Activated CD8-positive, alpha-beta memory T cell treated with anti-CD3 and anti-CD28 coated beads, Interleukin-2, amount 50 U/mL, for 24 hours (primary cell): ENCODE measurements at regions not wholly inside any gene's neighbourhood (a gene's known extent, or its start where the extent isn't known, plus 50 kb on each side); places are given as distances from the start of the nearest gene placed in this dataset.

Experiments
- DNase-seq: peaks from one replicate; pipeline ENCODE4 v3.0.0-alpha.2; 2020; ENCODE audit errors: extremely low read depth

DNA sequence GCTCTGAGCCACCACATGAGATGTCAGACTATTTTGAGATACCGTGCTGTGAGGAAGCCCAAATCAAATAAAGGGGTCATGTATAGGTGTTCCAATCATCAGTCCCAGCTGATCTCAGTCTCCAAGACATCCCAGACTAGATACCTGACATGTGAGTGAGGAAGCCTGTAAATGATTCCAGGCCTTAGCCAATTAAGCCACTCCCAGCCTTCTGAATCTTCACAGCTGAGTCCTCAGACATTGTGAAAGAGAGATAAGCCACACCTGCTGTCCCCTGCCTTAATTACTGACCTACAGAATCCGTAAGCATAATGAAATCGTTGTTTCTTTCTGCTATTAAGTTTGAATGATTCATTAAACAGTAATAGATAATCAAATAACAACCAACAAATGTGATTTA is 671.4 kb downstream of the ZNF674 start:
- DNase-seq = no peak

GRCh38 chrX:45872480-45872879 is 671.8 kb upstream of the DIPK2B start:
- DNase-seq = no peak

DNA sequence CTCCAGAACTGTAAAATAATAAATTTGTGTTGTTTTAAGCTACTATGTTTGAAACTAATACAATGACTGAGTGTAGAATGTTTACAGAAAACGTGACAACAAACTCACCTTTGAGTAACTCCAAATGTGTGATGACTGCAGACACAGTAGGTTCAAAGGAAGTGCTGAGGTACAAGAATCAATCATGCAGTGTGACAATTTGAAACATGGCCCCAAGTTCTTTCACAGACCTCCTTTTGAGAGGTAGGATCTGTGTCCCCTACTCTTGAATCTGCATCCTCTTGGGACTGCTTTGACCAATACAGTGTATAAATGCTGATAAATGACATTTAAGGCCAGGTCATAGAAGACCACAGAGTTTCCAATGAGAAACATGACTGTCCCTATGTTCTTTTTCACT is 667.7 kb upstream of the DIPK2B start:
- no peak for DNase-seq

- DNase-seq = no peak
Measured at GRCh38 chrX:45862801-45863200, 662.1 kb upstream of the DIPK2B start.

DNA sequence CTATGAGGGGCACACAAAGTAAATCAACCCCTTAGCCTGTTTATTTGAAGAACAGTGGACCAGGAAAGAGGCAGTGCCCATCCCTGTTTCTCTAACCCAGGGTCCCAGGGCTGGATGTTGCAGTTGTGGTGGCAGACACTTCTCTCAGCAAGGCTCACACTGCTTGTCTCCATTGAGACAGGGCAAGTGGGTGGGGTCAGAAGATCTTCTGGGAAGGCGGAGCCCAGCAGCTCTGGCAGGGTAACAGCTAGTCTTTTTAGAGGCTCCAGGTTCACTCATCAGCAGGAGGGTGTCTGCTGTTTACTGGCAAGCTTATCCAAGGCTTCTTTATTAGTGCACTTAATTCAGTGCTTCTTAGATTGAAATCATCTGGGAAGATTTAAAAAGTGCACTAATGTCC is 659.8 kb upstream of the DIPK2B start:
- DNase-seq = no peak

DNA sequence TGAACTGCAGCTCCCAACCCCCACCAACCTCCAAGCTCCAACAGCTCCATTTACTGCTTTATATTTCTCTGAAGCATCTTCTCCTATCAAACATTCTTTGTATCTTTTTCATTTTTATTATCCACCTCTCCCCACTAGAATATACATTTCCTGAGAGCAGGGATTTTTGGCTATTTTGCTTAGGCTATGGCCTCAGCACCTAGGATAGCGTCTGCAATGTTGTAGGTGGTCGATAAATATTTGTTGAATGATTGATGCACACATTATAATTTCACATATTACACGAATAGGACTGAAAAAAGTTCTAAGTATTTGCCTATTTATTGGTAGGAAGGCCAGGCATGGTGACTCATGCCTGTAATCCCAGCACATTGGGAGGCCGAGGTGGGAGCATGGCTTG is 658.7 kb upstream of the DIPK2B start:
- no peak for DNase-seq

GRCh38 chrX:45852884-45853283 is 652.2 kb upstream of the DIPK2B start:
- no peak for DNase-seq

DNA sequence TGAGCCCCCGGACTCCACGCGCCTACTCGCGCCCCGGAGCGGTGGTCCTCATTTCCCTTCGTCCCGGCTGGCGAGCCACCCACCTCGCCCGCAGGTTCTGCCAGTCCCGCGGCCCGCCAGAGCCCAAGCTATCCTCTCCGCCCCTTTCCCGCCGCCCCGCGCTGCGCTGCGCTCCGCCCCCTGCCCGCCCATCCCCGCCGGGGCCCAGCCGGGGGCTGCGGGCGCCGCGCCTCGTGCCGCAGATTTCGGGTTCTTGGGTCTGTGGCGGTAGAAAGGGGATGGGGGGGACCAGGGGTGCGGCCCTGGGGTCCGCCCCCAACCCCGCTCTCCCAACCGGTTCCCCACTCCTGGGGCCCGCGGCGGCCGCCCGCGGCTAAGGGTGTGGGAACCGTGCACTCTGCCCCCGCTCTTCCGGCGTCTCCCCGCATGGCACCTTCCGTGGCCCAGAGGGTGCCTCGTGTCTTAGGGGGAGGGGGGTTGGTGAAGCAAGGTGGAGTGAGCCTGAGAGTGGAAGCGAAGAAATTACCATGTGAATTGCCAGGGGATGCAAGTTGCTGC is 650.8 kb upstream of the DIPK2B start:
- peak; percentile 18 for DNase-seq

DNA sequence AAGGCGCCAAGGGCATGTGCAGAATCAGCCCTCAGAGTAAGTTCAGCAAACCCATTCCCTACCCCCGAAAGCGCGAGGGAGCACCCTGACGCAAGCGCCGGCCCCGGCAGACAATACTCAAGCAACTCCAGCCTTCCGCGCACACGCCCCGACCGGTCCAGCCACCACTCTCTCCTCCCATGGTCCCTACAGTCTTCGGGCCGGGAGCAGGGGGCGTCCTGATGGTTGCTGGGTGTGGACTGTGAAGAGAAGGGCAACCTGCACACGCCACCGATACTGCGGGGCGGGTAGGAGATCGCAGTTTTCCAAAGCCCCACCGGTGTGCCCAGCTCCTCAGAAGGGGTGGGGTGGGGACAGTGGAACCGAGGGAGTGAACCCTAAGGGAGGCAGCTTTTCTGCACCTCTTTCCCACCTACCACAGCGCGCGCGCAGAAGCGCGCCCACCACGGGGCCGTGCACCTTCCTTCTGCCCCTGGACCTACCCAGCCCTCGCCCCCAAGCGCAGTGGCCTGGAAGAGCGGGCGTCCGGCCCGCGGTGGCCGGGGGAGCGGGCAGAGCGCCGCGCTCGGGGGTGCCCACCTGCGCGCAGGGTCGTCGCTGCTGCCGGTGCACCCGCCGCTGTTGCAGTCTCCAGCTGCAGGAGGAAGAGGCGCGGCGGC is 650.2 kb upstream of the DIPK2B start:
- no peak for DNase-seq

GRCh38 chrX:45850197-45850774 is 649.6 kb upstream of the DIPK2B start:
- DNase-seq = no peak

- no peak for DNase-seq
Measured at GRCh38 chrX:45849261-45849862, 648.7 kb upstream of the DIPK2B start.

DNA sequence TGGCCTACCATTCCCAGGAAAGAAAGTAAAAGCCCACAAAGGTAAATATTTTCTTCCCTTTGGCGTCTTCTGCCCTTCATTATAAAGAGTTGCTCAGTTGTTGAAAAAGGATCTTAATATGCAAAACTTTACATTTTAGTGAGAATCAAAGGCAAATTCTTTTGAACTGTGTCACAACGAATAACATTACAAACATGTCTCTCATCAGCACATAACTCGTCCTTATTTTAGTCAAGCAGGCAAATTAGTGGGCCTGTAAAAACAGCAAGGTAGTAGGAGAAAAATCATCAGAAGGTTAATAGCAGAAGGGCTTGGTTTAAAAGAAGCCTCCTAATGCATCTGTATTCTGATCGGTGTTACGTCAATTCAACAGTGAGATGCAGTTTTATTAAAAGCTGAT is 647.3 kb upstream of the DIPK2B start:
- DNase-seq = no peak

- DNase-seq = no peak
Measured at GRCh38 chrX:45846328-45846727, 645.7 kb upstream of the DIPK2B start.

DNA sequence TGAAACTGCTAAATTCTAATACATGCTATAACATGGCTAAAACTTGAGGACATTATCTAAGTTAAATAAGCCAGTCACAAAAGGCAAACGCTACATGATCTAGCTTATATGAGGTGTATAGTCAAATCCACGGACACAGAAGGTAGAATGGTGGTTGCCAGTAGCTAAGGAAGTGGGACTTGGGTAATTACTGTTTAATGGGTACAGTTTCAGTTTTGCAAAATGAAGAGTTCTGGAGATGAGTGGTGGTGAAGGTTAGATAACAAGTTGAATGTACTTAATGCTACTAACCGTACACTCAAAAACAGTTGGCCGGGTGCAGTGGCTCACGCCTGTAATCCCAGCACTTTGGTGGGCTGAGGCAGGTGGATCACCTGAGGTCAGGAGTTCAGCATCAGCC is 644.5 kb upstream of the DIPK2B start:
- no peak for DNase-seq

DNA sequence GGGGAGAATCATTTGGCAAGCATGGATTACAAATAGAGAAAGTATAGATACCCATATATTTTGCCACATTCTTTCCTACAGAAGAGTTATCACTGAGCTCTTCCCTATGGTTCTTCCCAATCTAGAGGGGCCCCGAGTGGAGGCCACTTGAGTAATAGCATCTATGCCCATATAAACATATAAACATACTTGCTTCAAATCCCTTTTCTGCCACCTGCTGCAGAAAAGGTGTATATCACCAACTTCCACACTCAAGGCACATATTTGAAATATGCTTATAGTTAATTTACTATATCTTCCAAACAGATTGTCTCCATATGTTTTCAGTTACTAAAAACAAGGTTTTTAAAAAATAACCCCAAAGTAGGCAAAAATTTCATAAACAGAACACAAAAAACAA is 642.8 kb upstream of the DIPK2B start:
- no peak for DNase-seq

DNA sequence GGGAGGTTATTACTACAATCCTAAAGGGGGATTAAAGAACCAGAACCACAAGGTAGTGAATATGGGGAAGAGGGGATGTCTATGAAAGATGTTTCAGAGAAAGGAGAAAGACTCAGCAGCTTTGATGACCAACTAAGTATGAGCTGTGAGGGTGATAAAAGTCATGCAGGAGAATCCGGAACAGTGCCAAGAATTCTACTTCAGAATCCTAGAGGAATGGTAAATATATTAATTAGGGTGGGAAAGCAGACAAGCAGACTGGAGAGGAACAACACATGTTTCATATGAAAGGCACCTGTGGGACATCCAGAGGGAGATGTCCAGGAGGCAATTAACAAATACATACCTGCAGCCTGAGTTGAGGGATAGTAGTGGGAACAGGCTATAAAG is 642.2 kb upstream of the DIPK2B start:
- no peak for DNase-seq

DNA sequence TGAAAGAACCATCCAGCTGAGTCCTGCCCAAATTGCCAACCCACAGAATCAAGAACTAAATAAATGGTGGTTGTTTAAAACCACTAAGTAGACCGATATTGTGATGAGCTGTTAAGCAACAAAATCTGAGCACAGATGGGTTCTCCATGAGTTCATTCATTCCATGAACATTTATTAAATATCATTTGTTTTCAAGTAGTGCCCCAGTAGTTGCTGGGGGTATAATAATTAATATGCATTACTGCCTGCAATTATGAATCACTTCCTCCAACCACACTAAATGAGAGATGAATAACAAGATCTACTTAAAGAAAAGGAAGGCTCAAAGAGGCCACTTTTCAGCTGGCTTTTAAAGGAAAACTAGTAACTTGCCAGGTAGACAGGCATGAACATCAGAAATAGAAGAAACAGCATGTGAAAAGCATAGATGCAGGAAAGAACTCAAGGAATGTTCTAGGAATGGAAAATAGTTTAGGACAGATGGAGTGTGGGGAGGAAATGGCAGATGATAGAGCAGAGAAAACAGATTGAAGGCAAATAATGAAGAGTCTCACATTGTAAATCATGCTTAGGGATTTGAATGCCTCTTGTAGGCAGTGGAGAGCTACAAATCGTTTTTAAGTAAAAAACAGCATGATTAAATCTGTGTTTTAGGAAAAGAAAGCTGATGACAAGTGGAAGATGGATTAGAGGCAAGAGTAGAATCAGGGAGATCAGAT is 641.7 kb upstream of the DIPK2B start:
- no peak for DNase-seq

DNA sequence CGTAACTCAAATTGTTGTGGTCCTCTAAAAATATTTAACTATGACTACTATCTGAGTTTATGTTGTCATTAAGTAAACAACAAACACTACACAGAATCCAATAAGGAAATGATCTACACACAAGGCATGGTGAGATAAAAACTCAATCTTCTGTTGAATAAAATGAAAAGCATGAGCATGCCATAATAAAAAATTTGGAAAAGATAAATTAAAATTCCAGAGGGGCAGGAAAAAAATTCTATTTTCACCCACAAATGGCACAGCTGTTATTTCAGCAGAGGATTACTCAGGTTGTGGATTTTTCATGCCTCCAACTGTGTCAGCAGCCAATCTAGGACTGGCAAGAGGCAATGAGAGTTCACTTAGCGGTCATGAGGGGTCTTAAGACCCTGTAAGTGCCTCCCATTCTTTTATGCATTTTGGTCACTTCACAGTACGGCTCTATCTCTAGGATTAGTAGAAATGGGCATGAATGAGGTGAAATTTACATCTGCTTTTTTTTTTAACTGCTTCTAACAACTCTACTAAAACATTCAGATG is 639.8 kb upstream of the DIPK2B start:
- DNase-seq = no peak

DNA sequence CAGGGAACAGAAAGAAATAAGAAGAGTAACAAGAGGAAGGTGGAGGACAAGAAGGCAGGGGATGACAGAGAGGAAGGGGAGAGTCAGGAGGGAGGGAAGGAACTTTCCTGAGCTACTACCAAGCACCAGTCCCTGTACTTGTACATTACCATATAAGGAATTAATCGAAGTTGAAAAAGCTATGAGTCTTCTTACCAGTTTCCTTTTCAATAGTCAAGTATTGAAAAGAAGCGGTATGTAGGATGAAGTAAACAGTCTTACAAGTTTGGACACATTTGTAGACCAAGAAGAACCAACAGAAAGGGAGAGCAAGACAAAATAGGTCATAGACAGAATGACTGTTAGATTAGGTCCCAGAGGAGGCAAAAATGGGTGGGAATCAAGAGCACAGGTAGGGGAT is 629.7 kb upstream of the DIPK2B start:
- no peak for DNase-seq

GRCh38 chrX:45824471-45824870 is 623.8 kb upstream of the DIPK2B start:
- no peak for DNase-seq

- DNase-seq = no peak
Measured at GRCh38 chrX:45823536-45823935, 622.9 kb upstream of the DIPK2B start.

DNA sequence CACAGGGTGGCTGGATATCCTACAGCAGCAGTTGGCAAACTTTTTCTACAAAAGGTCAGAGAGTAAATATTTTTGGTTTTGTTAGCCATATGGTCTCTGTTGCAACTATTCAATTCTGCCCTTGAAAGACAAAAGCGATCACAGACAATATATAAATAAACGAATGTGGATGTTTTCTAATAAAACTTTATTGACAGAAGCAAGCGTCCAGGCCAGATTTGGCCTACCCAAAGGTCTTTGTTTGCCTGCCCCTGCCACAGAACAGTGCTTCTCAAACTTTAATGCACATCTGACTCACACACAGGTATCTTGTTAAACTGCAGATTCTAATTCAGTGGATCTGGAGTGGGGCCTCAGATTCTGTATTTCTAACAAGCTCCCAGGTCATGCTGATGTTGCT is 621.4 kb upstream of the DIPK2B start:
- DNase-seq = no peak
